Fibroblast of lung (primary cell): ENCODE measurements at regions not wholly inside any gene's neighbourhood (a gene's known extent, or its start where the extent isn't known, plus 50 kb on each side); places are given as distances from the start of the nearest gene placed in this dataset.

Experiments
- DNase-seq, 2 donors: peaks; one replicate each; pipeline versions ENCODE4 v3.0.0 to v3.0.0-alpha.2; 2010; ENCODE audit warnings: low read depth in 2 of 2
- H2AFZ ChIP-seq: 2 replicates; pipeline ENCODE4 v1.5.1; 2012; ENCODE audit warnings: low read length, control low read depth, inconsistent platforms
- H3K27ac ChIP-seq: 2 replicates; pipeline ENCODE4 v1.5.1; 2011; ENCODE audit warnings: low read length, control low read depth; ENCODE audit not compliant: insufficient read depth
- H3K27me3 ChIP-seq: 2 replicates; pipeline ENCODE4 v1.5.1; 2011; ENCODE audit warnings: mild to moderate bottlenecking, low read length; ENCODE audit not compliant: control insufficient read depth, insufficient read depth
- H3K36me3 ChIP-seq: 2 replicates; pipeline ENCODE4 v1.5.1; 2011; ENCODE audit warnings: low read length; ENCODE audit not compliant: control insufficient read depth, insufficient read depth
- H3K4me1 ChIP-seq: 2 replicates; pipeline ENCODE4 v1.5.1; 2011; ENCODE audit warnings: low read length; ENCODE audit not compliant: control insufficient read depth, insufficient read depth; ENCODE audit errors: extremely low read depth
- H3K4me2 ChIP-seq: 2 replicates; pipeline ENCODE4 v1.5.1; 2011; ENCODE audit warnings: low read length, control low read depth; ENCODE audit not compliant: insufficient read depth; ENCODE audit errors: extremely low read depth
- H3K4me3 ChIP-seq, 4 experiments: fragments of 200-600 bp in 1 of 4; sonication (generic) in 1 of 4; replicated peaks in 1 of 4; 2 replicates each; pipeline ENCODE4 v1.5.1; 2011 to 2016; ENCODE audit warnings: low read length in 4 of 4, low read depth in 3 of 4, mild to moderate bottlenecking in 3 of 4, control low read depth in 2 of 4, inconsistent platforms in 1 of 4, mixed read lengths in 1 of 4; ENCODE audit not compliant: insufficient read depth in 1 of 4; ENCODE audit errors: control extremely low read depth in 1 of 4
- H3K79me2 ChIP-seq: 2 replicates; pipeline ENCODE4 v1.5.1; 2012; ENCODE audit warnings: mild to moderate bottlenecking, low read length, inconsistent platforms; ENCODE audit not compliant: control insufficient read depth, insufficient read depth
- H3K9ac ChIP-seq: 2 replicates; pipeline ENCODE4 v1.5.1; 2011; ENCODE audit warnings: mild to moderate bottlenecking, low read length, control low read depth; ENCODE audit not compliant: insufficient read depth
- H3K9me3 ChIP-seq: 2 replicates; pipeline ENCODE4 v1.5.1; 2012; ENCODE audit warnings: low read depth, low read length; ENCODE audit not compliant: control insufficient read depth, insufficient read depth
- H4K20me1 ChIP-seq: 2 replicates; pipeline ENCODE4 v1.5.1; 2011; ENCODE audit warnings: low read length; ENCODE audit not compliant: control insufficient read depth, insufficient read depth; ENCODE audit errors: extremely low read depth
- EZH2 ChIP-seq: IDR thresholded peaks from 2 replicates; pipeline ENCODE4 v1.5.1; 2012; ENCODE audit warnings: low read length, control low read depth, mild to moderate bottlenecking; ENCODE audit errors: missing control alignments
- TF ChIP-seq, protein P1 (sequence below), 2 donors: IDR thresholded peaks in 1 of 2; conservative IDR thresholded peaks in 1 of 2; 1 replicate in 1 of 2; 2 replicates in 1 of 2; pipeline ENCODE4 v1.5.1; 2011 to 2012; ENCODE audit warnings: low read length in 2 of 2, control low read depth in 1 of 2, inconsistent platforms in 1 of 2, low read depth in 1 of 2, mild to moderate bottlenecking in 1 of 2

DNA sequence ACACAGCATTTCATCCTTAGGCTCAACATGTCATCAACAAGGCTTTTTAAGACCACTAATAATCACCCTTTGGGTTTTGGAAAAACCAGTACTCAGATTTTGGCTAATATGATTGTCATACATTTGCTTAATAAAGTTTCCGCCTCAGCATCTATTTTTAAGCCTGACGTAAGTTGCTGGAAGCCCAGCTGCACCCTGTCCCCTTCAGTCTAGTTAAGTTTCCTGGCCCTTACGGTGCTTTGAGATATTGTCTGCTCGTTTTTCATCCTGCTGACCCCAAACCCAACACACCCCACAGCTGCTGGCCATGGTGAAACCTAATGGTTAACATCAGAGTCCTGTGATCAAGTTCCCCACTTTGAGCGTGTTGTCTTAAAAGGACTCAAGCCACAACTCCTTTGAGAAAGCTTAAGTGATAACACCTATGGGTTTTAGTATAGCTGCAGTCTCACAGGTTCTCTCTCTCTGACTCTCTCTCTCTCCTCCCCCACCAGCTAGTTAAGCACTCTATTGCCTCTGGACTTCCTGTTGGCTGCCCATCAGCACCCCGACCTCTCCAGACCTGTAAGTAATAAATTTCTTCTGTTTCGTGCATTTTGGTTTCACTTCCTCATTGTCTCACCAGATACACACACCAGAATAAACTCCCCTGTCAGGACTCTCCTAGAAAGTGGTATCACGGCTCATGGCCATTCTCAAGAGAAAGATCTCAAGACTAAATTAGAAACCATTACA is 802.0 kb downstream of the C6orf118 start:
- Histone ChIP-seq H3K4me3 (no peak overlapping the region), H3K9ac (no peak overlapping the region), H4K20me1 (no peaks in the 10 kb centered on the region), H3K4me2 (no peak overlapping the region), H3K27me3 (no peaks in the 10 kb centered on the region), H3K79me2 (no peaks in the 10 kb centered on the region), H2AFZ (no peak overlapping the region), H3K4me1 (no peaks in the 10 kb centered on the region), H3K27ac (no peak overlapping the region), H3K36me3 (no peaks in the 10 kb centered on the region), H3K9me3 (no peaks in the 10 kb centered on the region)
- TF ChIP-seq, protein P1, sequence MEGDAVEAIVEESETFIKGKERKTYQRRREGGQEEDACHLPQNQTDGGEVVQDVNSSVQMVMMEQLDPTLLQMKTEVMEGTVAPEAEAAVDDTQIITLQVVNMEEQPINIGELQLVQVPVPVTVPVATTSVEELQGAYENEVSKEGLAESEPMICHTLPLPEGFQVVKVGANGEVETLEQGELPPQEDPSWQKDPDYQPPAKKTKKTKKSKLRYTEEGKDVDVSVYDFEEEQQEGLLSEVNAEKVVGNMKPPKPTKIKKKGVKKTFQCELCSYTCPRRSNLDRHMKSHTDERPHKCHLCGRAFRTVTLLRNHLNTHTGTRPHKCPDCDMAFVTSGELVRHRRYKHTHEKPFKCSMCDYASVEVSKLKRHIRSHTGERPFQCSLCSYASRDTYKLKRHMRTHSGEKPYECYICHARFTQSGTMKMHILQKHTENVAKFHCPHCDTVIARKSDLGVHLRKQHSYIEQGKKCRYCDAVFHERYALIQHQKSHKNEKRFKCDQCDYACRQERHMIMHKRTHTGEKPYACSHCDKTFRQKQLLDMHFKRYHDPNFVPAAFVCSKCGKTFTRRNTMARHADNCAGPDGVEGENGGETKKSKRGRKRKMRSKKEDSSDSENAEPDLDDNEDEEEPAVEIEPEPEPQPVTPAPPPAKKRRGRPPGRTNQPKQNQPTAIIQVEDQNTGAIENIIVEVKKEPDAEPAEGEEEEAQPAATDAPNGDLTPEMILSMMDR (conservative IDR thresholded peaks at IDR 0.05 in 1 of 2, IDR thresholded peaks at IDR 0.05 in 1 of 2; ENCODE audit: low read depth in 1 of 2, low read length in 2 of 2), result no peak
- no peak for TF ChIP-seq EZH2
- DNase-seq, result no peak

DNA sequence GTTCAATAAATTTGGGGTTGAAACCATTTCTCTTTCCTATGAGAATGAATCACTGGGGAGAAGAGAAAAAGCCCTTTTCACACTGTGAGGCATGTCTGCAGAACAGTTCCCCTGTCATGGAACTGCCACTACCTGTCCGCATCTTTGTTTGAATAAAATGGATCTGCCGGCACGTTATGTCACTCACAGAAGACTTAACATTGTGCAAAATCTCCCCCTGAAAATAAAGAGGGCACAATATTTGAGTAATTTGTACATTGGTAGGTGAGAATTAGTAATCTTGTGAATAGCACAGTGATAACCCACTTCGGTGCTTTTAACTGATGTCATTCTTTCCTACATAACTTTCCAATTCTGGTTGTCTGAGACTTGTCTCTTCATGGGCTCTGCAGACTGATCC is 804.0 kb downstream of the C6orf118 start:
- H3K36me3 ChIP-seq, result no peaks in the 10 kb centered on the region
- no peak for TF ChIP-seq EZH2
- TF ChIP-seq, protein P1 (conservative IDR thresholded peaks at IDR 0.05 in 1 of 2, IDR thresholded peaks at IDR 0.05 in 1 of 2; ENCODE audit: low read depth in 1 of 2, low read length in 2 of 2), result no peak
- no peaks in the 10 kb centered on the region for H3K79me2 ChIP-seq
- H3K9me3 ChIP-seq, result no peaks in the 10 kb centered on the region
- H4K20me1 ChIP-seq, result no peaks in the 10 kb centered on the region
- H3K27ac ChIP-seq, result no peak overlapping the region
- no peaks in the 10 kb centered on the region for H3K27me3 ChIP-seq
- H2AFZ ChIP-seq, result no peak overlapping the region
- H3K4me3 ChIP-seq, result no peak overlapping the region
- no peak overlapping the region for H3K4me2 ChIP-seq
- no peaks in the 10 kb centered on the region for H3K4me1 ChIP-seq
- no peak overlapping the region for H3K9ac ChIP-seq
- DNase-seq, result no peak

DNA sequence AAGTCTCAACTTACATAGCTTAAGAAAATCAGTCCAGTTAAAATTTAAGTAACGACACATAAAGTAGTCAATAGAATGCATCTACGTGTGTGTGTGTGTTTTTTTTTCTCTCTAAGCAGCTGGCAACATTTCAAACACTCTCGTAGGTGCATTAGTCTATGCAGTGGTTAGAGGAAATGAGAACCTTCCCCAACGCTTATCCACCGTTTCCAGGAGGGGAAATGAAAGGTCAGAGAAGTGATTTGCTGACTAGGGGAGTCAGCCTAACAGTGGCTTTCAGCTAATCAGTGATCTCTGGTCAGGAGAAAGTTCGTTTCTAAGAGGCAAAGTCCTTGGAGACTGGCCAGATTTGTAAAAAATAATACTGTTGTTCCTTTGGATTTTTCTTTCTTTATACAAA is 806.6 kb downstream of the C6orf118 start:
- no peak overlapping the region for H3K9ac ChIP-seq
- no peaks in the 10 kb centered on the region for H3K4me1 ChIP-seq
- no peak overlapping the region for H2AFZ ChIP-seq
- H3K36me3 ChIP-seq, result no peaks in the 10 kb centered on the region
- no peaks in the 10 kb centered on the region for H3K9me3 ChIP-seq
- H3K27ac ChIP-seq, result no peak overlapping the region
- no peaks in the 10 kb centered on the region for H3K27me3 ChIP-seq
- H3K4me2 ChIP-seq, result no peak overlapping the region
- no peak for DNase-seq
- no peaks in the 10 kb centered on the region for H4K20me1 ChIP-seq
- TF ChIP-seq, protein P1 (conservative IDR thresholded peaks at IDR 0.05 in 1 of 2, IDR thresholded peaks at IDR 0.05 in 1 of 2; ENCODE audit: low read depth in 1 of 2, low read length in 2 of 2), result no peak
- H3K79me2 ChIP-seq, result no peaks in the 10 kb centered on the region
- no peak overlapping the region for H3K4me3 ChIP-seq
